Hematopoietic multipotent progenitor cell (in vitro differentiated cells): ENCODE measurements at regions not wholly inside any gene's neighbourhood (a gene's known extent, or its start where the extent isn't known, plus 50 kb on each side); places are given as distances from the start of the nearest gene placed in this dataset.

ENCODE experiments used
- DNase-seq, 3 donors: peaks; one replicate each; pipeline ENCODE4 v3.0.0-alpha.2; 2011 to 2015; ENCODE audit warnings: low read depth in 2 of 3, low spot score in 2 of 3

- DNase-seq, result no peak
These were observed 108.2 kb upstream of the UQCRFS1 start for GRCh38 chr19:29321116-29321515.

GRCh38 chr19:29323021-29323430 is 110.1 kb upstream of the UQCRFS1 start:
- no peak for DNase-seq

- DNase-seq, result no peak
These were observed 110.7 kb upstream of the UQCRFS1 start for GRCh38 chr19:29323440-29324290.

DNA sequence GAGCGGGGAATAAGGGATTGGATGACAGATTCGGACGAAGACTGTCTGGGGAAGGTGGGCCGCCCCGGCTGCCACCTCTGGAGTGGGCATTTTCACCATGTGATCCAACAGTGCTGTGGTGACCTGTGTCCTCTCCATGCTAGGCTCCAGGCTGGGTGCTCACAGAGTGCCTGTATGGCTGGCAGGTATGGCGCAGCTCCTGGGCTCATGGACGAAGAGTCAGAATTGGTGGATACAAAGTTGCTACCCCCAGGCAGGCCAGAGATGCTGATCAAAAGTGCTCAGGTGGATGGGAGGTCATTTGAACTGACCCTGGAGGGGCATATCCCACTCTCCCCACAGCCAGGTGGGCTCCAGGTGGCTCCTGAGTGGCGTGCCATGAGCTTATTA is 111.3 kb upstream of the UQCRFS1 start:
- no peak for DNase-seq

- DNase-seq, result no peak
These were observed 111.8 kb upstream of the UQCRFS1 start for GRCh38 chr19:29324717-29325116.

GRCh38 chr19:29325241-29325975 is 112.5 kb upstream of the UQCRFS1 start:
- no peak for DNase-seq

DNA sequence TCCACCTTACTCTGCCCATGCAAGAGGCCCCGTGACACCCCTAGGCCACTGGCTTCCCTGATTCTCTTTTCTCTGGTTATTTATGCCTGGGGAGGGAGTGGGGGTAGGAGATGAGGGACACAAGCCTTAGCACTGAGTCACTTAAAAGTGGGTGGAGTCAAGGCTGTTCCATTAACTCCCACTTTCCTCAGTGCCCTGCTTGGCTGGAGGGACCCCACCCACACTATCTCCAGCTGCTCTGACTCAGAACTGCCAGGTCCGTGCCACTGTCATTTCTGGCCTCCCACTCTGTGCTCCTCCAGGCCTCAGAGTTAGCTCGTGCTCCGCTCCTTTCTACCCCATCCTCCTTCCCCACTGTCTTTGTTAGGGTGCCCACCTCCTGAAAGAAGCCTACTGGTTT is 113.4 kb upstream of the UQCRFS1 start:
- no peak for DNase-seq

DNA sequence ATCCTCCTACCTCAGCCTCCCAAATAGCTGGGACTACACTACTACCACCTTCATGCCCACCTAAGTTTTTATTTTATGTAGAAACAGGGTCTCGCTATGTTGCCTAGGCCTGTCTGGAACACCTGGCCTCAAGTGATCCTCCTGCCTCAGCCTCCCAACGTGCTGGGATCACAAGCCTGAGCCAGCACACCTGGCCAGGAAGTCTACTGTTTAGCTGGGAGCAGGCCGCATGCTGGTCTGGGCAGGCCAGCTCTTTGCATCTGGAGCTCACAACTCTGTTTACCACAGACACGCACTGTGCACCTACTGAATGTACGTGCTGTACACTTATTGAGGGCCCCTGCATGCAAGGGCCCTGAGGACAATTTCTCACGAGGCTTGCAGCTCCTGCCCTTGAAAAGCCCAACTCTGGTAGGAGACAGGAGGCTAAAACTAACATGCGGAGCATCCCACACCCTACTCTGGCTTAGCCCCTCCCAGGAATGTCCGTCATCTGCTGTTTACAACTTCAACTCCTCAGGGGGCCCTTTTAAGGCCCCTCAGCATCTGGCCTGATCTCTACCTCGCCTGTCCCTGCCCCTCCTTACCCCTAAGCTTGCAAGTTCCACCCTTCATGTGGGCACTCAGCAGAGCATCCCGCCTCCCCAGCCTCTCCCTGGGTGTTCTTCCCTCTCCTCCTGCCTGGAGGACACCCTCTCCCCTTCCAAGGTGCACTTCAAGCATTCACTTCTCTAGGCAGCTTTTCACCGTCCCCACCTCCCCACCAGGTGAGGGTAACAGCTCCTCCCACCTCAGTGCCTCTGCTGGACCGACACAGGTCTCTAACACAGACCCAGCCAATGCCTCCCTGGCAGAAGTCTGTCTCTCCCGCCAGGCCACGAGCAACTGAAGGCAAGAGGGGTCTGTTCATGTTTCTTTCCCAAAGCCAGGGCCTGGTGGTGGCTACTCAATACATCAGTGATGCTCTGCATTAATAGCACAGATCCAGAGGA is 114.2 kb upstream of the UQCRFS1 start:
- DNase-seq, result no peak

DNA sequence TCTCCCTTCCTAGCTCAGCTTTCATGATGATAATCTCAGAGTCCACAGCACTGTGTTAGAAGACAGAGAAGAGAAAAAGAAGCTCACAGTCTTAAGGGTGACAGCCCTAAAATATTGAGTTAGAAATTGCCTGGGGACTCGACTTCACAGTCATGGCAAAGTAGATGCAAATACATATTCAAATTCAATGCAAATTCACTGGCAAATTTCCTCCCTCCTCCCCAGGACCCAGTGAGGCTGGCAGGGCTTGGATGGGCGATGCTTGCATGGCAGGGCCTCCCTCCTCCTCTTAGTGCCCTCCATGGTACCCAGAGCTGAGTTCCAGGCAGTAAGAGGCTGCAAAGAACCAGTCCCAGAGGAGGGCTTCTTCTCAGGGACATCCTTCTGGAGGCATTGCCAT is 115.6 kb upstream of the UQCRFS1 start:
- no peak for DNase-seq

GRCh38 chr19:29329460-29330134 is 116.6 kb upstream of the UQCRFS1 start:
- no peak for DNase-seq

- no peak for DNase-seq
These were observed 123.5 kb upstream of the UQCRFS1 start for GRCh38 chr19:29336425-29336824.

DNA sequence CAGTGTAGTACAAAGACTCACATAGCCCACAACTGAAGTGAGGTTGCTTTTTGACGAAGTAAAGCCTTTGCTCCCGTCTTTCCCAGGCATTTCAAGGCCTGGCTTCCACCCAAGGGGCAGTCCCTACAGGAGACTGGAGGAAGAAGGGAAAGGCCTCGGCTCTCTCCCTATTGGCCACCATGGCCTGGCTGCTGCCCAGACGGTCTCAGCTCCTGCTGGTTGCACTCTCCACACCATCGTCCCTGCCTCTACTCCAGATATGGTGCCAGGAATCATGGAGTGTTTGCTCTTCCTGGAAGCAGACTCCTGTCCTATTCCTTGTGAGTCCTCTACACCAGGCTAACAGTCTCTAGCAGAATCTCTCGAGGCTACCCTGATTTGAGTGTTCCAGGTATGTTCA is 124.1 kb upstream of the UQCRFS1 start:
- no peak for DNase-seq

- no peak for DNase-seq
These were observed 125.5 kb upstream of the UQCRFS1 start for GRCh38 chr19:29338480-29338879.

- DNase-seq, result no peak
These were observed 129.8 kb upstream of the UQCRFS1 start for GRCh38 chr19:29342721-29343120.

DNA sequence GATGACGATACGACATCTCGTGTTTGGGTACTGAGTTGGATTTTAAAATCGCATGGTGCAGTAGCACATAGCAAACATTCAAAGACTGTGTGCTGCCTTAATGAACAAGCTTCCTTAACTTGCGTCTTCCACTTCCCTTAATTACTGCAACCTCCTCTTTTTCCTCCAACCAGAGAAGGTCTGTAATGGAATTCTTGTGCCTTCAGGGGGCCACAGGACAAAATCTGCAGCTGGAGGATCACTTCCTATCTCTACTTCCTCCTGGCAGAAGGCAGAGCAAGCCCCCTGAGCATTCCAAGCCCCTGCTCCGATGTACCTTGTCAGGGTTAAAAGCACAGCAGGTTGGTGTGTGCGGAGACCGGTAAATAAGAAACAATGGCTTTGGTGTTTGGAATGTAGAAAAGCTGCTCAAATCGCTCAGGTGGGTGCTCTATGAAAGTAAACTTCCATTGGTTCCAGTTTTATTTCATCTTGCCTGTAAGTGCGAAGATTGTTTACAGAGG is 151.3 kb upstream of the UQCRFS1 start:
- DNase-seq, result no peak

DNA sequence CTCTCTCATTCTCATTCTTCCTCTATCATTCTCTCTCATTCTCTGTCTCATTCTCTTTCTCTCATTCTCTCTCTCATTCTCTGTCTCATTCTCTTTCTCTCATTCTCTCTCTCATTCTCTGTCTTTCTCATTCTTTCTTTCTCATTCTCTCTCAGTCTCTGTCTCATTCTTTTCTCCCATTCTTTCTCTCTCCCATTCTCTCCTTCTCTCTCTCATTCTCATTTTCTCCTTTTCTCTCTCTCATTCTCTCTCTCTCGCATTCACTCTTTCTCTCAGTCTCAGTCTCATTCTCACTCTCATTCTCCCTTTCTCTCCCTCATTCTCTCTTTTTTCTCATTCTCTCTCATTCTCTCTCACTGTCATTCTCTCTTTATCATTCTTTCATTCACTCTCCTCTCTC is 152.0 kb upstream of the UQCRFS1 start:
- DNase-seq, result no peak

GRCh38 chr19:29365836-29366417 is 153.0 kb upstream of the UQCRFS1 start:
- no peak for DNase-seq

GRCh38 chr19:29366757-29367156 is 153.8 kb upstream of the UQCRFS1 start:
- DNase-seq, result no peak

DNA sequence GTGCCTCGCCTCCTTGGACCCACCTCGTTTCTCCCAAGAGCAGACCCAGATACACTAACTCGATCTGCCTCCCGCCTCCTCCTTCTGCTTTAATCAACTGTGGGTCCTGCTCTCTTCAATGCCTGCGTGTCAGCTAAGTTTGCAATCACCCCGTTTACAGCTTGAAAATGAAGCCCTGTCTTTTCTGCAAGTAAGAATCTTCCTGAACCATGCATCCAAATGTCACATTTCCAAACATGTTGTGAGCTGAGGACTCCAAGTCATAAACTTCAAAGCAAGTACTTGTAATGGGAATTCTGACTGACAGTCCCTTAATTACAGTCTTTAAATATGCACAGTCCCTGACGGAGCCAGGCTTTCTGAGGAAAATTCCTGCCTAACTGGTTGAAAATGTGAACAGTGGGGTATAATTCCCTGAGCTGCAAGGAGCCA is 154.9 kb upstream of the UQCRFS1 start:
- no peak for DNase-seq

- no peak for DNase-seq
These were observed 155.5 kb upstream of the VSTM2B start for GRCh38 chr19:29370276-29370675.
